C4-2B (cell line): ENCODE measurements at regions not wholly inside any gene's neighbourhood (a gene's known extent, or its start where the extent isn't known, plus 50 kb on each side); places are given as distances from the start of the nearest gene placed in this dataset.

Experiments used
- H3K27ac ChIP-seq: fragments of 450-650 bp; 2 replicates; pipeline ENCODE4 v1.5.1; 2017
- CTCF ChIP-seq: fragments of 450-650 bp; conservative IDR thresholded peaks from 2 replicates; pipeline ENCODE4 v1.5.1; 2017; ENCODE audit warnings: mild to moderate bottlenecking
- ZFX ChIP-seq: fragments of 450-650 bp; IDR thresholded peaks from 2 replicates; pipeline ENCODE4 v1.6.1; 2017

GRCh38 chr16:86992587-86992986 lies 324.6 kb downstream of the C16orf95 start:
- H3K27ac ChIP-seq, result no peak overlapping the region
- TF ChIP-seq CTCF (no peak), ZFX (no peak)

- no peak overlapping the region for H3K27ac ChIP-seq
- no peak for TF ChIP-seq CTCF
Measured at GRCh38 chr16:86993426-86994110, 323.6 kb downstream of the C16orf95 start.

- H3K27ac ChIP-seq, result no peak overlapping the region
- TF ChIP-seq ZFX (no peak), CTCF (no peak)
Measured at GRCh38 chr16:86994215-86994614, 323.0 kb downstream of the C16orf95 start.

GRCh38 chr16:86994651-86995171 lies 322.5 kb downstream of the C16orf95 start:
- H3K27ac ChIP-seq, result no peak overlapping the region
- TF ChIP-seq CTCF, result no peak

- no peak overlapping the region for H3K27ac ChIP-seq
- no peak for TF ChIP-seq ZFX
Measured at GRCh38 chr16:86995456-86995855, 321.7 kb downstream of the C16orf95 start.

- TF ChIP-seq ZFX, result no peak
- no peak for TF ChIP-seq CTCF
- no peak overlapping the region for H3K27ac ChIP-seq
Measured at GRCh38 chr16:86996081-86996480, 321.1 kb downstream of the C16orf95 start.

- TF ChIP-seq CTCF, result no peak
- TF ChIP-seq ZFX, result no peak
- no peak overlapping the region for H3K27ac ChIP-seq
Measured at GRCh38 chr16:86997058-86997457, 320.1 kb downstream of the C16orf95 start.
